NCI-H2227 treated with DMSO at 0.1 percent for 48 hours (cell line): ENCODE measurements at regions not wholly inside any gene's neighbourhood (a gene's known extent, or its start where the extent isn't known, plus 50 kb on each side); places are given as distances from the start of the nearest gene placed in this dataset.
"Not testable (repeated sequence)": the region's sequence is repeated elsewhere in the genome, so short reads cannot be mapped to it uniquely, and the experiment has no call there.

Source experiments
- DNase-seq: peaks from one replicate; lab custom pipeline; 2025; lab: John Stamatoyannopoulos, UW

GRCh38 chr2:43019025-43019367, 207.4 kb downstream of the ZFP36L2 start:
- DNase-seq, result no peak

DNA sequence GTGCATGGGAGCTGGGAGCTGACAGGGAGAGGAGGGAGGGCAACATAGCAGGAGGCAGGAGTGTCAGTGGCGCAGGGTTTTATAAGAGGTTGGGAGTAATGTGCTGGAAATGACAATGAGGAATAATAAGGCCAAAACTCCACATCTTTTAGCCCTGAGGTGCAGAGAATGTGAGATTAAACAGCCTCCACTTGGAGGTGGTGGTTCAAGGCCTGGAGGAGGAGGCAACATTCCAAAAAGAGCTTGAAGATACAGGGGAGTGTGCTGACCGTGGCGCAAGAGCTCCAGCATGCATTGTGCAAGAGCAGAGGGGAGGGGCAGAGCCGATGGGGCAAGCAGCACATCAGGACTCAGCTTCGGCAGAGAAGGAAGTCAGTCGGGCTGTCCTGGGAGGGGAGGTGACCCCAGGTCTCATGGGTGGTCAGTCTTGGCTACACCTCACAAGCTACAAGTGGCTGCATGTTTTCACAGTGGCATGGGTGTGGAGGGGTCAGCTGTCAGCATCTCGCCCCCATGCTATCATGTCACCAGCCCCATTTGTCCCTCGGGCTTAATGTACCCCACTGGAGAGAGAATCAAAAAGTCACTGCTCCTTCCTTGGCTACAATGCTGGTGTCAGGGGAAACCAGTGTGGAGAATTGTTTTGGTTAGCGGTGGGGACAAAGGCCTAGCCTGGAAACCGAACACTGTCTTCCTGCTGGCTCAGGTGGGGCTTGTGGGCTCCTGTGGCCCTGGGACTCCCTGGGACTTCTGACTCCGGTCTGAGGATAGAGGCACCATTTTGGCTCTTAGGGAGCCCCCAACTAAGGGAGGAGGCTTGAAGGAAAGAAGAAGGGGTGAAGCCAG, 208.0 kb downstream of the ZFP36L2 start:
- DNase-seq, result no peak

DNA sequence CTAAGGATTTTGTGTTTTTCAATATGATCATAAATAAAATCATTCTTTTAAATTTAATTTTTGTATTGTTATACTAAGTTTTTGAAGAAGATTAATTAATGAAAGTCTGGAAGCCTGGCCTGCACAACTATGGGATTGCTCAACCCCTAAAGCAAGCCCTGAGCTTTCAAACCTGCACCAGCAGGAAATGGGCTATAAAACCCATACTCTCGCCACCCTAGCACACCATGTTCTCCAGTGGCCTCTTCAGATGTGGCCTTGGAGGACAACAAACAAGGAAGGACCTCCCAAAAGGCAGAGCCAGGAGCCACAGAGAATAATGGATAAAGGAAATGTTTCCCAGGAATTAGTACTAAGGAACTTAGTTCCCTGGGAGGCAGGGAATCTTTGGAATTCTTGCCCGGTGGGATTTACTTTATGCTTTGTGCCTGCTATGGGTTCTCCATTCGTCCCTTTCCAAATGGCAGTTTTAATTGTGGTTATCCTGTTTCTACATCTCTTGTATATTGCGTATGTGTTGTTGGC, 212.5 kb downstream of the ZFP36L2 start:
- no peak for DNase-seq

DNA sequence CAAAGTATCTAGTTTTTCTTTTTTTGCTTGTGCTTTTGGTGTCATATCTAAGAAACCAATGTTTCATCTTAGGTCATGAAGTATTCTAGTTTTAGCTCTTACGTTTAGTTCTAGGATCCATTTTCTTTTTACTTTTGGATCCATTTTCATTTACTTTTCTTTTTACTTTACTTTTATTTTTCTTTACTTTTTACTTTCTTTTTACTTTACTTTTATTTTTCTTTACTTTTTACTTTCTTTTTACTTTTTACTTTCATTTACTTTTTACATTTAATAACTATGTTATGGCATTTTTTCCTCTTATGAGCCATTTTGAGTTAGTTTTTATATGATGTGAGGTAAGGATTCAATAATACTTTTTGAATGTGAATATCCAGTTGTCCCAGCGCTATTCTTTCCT, 213.4 kb downstream of the ZFP36L2 start:
- DNase-seq, result no peak

DNA sequence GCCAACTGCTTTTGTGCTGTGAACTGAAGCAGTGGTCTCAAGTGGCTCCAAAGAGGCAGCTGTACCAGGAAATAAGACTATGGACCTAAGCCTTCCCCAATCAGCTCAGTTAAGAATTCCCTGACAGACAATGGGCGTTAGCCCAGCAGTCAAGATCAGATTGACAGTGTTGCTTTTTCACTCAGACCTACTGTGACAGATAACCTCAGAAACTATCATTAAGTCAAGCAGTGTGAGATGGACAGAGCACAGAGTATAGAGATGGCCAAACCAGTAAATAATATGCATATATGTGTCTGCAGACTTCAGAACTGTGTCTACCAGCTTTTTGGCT, 215.3 kb downstream of the ZFP36L2 start:
- DNase-seq, result no peak

GRCh38 chr2:43010438-43011157, 215.8 kb downstream of the ZFP36L2 start:
- DNase-seq, result no peak

DNA sequence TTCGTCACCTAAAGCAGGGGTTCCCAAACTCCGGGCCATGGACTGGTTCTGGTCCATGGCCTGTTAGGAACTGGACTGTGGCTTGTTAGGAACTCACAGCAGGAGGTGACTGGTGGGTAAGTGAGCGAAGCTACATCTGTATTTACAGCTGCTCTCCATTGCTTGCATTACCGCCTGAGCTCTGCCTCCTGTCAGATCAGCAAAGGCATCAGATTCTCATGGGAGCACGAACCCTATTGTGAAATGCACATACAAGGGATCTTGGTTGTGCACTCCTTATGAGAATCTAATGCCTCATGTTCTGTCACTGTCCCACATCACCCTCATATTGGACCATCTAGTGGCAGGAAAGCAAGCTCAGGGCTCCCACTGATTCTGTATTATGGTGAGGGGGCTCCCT, 217.0 kb downstream of the ZFP36L2 start:
- no peak for DNase-seq

GRCh38 chr2:43008388-43008787, 216.0 kb upstream of the HAAO start:
- DNase-seq, result no peak

DNA sequence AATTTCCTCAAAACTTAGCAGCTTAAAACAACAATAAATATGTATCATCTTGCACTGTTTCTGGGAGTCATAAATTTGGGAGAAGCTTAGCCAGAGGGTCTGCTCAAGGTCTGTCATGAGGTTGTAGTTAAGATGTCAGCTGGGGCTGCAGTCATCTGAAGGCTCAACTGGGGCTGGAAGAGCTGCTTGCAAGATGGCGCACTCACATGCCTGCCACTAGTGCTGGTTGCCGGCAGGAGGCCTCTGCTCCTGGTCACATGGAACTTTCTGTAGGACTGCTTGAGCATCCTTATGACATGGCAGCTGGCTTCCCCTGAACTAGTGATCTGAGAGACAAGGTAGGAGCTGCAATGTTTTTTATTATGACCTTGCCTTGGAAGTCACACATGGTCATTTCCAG, 215.5 kb upstream of the HAAO start:
- DNase-seq, result no peak

DNA sequence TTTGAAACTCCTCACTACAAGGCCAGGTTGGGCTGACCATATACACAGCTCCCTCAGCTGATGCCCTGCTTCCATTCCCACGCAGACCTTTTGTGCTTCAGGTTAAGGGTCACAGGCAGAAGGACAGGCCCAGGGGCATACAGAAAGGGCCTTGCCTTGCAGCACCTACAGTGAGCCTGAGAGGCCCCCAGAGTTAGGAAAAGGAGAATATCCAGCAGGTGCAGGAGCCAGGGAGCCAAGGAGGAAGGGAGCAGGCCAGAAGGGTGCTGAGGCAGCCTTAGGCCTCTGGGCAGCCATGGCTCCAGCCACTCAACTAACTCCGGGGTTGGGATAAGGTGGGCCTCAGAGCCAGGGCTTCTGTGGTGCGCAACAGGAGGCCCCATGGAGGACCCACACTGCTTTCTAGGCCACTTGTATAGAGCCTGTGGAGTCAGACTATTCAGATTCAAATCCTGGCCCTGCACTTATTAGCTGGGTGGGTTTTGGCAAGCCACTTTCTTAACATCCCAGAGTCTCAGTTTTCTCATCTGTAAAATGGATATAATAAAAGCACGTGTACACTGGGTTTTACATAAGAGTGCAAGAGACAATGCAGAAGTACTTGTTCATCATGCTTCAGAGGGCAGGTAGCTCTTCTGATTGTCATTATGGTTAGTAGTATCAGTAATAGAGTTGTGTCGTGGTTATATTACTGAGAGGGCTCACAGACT, 214.6 kb upstream of the HAAO start:
- DNase-seq, result no peak

DNA sequence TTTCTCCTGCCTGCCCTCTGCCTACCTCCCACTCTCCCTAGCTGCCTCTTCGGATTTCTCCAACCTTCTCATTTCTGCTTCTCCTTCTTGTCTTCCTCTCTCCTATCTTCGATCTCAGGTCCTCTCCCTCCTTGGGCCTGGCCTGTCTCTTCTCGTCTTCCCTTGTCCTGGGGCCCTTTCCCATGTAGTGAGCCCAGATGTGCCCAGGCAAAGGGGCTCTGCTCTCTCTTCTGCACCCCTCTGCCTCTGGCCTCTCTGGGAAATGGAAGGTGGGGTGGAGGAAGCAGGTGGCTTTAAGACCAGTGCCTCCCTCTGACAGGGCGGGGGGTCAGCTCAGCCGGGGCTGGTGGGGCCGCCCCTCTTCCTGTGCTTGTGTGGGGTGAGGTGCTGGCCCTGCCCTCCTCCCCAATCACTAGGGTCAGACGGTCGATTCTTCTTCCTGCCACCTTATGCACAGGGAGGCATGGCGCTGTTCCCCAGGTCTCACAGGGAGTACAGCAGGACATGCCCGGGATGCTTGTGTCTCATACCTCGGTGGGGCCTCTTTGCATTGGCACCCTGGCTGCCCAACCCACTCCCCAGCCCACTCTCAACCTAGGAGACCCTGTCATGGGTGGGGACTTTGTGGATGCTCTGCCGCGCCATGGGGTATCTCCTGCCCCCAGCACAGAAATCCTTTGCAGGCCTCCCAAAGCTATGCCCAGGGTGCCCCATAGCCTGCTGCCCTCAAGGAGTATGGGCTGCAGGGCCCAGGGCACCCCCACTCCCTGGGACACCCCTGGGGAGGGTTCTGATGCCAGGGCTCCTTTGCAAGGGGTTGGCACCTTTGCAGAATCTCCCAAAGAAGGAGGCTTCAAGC, 213.8 kb upstream of the HAAO start:
- no peak for DNase-seq

DNA sequence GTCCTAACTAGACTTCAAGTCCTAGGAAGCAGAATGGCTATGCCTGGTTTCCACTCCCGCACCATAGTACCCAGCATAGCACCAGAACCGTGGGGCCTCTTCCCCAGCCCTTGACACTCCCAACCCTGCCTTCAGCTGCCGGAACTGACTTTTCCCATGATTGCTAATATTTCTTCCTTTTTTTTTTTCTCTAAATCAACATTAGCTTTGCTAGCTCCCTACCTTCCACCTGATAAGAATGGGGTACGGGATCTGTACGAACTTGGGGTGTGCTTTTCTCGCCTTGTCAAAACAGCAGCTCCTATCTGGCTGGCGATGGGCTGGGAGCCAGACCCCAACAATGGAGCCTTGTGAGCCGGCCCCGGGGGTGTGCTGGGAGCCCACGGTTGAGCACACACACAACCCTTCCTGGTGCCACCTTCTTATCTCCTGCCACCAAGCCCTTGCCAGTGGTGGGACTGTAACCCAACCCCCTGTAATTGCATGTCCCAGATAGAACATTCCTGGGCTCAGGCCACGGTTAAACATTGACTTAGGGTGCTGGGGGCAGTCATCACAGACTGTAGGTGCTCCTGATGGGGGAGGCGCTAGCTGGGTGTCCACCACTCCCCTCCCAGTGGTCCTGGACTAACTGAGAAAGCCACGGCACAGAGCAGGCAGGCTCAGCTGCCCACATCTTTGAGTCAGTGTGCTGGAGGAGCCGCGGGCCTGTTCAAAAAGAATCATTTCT, 213.0 kb upstream of the HAAO start:
- no peak for DNase-seq

DNA sequence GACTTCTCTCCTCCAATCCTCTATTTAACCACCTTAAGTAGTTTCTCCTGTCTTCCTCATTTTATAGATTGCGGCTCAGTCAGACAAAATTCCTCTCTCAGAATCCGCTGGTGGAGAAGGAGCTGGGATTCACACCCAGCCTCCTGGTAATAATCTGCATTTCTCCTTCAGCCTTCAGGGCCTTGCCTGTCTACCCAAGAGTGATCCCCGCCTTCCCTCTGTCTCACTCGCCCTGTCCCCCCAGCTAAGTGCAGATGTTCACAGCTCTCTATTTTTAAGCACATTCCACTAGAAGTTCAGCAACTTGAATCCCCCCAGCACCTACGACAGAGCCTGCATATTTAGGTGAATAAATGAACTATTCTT, 212.5 kb upstream of the HAAO start:
- no peak for DNase-seq

GRCh38 chr2:43004126-43004865, 211.9 kb upstream of the HAAO start:
- DNase-seq, result not testable (repeated sequence)

DNA sequence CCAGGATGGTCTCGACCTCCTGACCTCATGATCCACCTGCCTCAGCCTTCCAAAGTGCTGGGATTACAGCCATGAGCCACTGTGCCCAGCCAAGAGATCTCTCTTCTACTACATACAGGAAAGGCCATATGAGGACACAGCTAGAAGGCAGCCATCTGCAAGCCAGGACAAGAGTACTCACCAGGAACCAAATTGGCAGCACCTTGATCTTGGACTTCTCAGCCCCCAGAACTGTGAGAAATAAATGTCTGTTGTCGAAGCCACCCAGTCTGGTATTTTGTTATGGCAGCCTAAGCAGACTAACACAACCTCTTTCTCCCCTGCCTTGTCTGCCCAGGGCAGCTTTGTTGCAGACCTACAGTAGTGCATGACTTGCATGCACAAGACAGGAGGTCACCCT, 211.3 kb upstream of the HAAO start:
- no peak for DNase-seq

DNA sequence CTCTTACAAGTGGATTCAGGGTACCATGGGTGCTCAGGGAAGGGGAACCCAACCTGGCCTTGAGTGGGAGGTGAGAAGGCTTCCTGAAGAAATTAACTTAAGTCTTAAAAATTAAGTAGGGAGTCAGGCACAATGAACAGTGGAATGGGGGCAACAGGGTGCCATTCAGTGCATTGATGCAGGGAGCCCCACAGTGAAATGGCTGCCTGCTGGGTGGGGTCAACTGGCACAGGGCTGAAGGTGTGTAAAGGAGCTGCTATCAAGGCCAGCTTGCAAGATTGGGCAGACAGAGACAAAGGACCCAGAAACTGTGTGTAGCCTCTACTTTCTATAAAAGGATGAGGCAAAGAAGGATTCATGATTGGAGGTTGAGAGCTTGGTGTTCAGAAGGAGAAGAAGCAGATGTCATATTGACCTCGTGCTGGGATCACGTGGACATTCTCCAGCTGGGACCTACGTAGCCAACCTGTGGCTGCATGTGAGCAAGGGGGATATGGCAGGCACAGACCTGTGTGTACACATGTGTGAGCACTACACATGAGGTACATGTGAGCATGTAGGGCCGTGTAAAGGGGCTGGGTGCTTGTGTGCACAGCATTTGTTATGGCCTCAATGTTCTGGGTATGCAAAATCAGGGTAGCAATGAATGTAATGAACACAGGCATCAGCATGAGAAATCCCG, 209.5 kb upstream of the HAAO start:
- DNase-seq, result no peak

- no peak for DNase-seq
Observed at GRCh38 chr2:43001055-43001378, 208.6 kb upstream of the HAAO start.

DNA sequence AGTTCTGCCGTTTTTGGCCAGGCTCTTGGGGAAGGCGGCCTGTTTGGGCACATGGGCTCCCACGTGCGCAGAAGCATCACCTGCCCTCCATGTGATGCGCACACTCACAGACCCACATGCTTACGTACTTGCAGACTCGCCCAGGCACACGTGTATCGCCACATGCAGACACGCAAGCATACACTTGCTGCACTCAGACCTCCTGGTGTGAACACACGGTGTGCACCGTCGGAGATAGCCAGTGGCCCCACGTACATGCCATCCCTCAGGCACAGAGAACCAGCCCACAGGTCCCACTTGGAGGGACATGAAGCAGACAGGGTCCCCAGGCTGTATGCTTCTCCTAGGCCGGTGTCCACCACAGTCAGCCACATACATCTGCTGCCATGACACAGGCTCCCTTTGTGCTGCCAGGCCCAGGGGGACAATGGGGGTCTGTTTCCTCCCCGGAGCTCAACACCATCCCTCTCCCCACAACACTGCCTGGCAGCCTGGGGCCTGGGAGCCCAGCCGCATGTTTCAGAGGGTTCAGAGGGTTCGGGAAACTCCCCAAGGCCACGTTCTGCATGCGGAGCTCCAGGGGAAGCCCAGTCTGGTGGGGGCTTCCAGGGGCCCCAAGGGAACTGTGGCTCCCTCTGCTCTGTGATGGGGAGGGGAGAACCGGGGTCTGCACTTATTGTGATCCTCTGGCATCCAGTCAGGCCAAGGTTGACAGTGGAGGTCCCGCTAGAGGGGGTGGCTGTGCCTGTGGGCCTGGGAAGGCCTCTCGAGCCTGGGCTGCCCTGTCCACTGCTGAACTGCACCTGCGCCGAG, 208.1 kb upstream of the HAAO start:
- DNase-seq, result no peak

DNA sequence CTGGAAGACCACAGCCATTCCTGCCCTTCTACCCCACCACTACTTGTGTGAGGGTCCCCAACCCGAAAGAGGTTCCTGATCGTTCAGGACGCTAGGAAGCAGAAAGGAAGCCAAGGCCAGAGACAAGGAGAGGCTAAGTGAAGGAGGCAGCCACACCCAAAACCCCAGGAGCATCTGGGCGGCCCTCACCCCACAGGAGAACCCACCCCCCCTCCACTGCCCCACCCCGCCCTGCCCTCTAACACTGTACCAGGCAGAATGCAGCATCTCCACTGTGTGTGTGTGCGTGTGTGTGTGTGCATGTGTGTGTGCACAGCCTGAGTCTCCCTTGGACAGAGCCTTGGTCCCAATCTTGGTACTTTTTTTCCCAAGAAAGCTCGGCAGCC, 207.5 kb upstream of the HAAO start:
- no peak for DNase-seq
